ENCODE measurements at regions not wholly inside any gene's neighbourhood (a gene's known extent, or its start where the extent isn't known, plus 50 kb on each side); places are given as distances from the start of the nearest gene placed in this dataset.
"Not testable (repeated sequence)": the region's sequence is repeated elsewhere in the genome, so short reads cannot be mapped to it uniquely, and the experiment has no call there.

- TF ChIP-seq KDM1A (IDR thresholded peaks at IDR 0.05; ENCODE audit: borderline replicate concordance, low read length) (no peak), TAF1 (IDR thresholded peaks at IDR 0.05; ENCODE audit: low read depth, low read length) (no peak)
Measured at GRCh38 chr16:17038415-17038814, 432.3 kb downstream of the XYLT1 start (continued).

DNA sequence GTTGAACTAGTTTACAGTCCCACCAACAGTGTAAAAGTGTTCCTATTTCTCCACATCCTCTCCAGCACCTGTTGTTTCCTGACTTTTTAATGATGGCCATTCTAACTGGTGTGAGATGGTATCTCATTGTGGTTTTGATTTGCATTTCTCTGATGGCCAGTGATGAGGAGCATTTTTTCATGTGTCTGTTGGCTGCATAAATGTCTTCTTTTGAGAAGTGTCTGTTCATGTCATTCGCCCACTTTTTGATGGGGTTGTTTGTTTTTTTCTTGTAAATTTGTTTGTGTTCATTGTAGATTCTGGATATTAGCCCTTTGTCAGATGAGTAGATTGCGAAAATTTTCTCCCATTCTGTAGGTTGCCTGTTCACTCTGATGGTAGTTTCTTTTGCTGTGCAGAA lies 421.7 kb downstream of the XYLT1 start:
- H3K4me3 ChIP-seq (ENCODE audit: extremely low read depth in 1 of 4, insufficient read depth in 2 of 4, low read depth in 3 of 4, low read length in 4 of 4); H3K27ac ChIP-seq (ENCODE audit: low read depth, low read length); H4K91ac ChIP-seq (replicated peaks; ENCODE audit: insufficient read length, low read length); H3K4me2 ChIP-seq (ENCODE audit: insufficient read depth in 1 of 2, low read depth in 2 of 2, low read length in 2 of 2); H3K4ac ChIP-seq (replicated peaks; ENCODE audit: insufficient read length, low read depth, low read length); H3K27me3 ChIP-seq (replicated peaks in 1 of 4; ENCODE audit: control insufficient read depth in 3 of 4, extremely low read depth in 1 of 4, insufficient read depth in 3 of 4, low read length in 3 of 4); H2BK15ac ChIP-seq (ENCODE audit: low read length); FAIRE-seq; H2BK120ac ChIP-seq (replicated peaks; ENCODE audit: low read depth, low read length); H4K5ac ChIP-seq (ENCODE audit: insufficient read length, low read depth, low read length); H2AFZ ChIP-seq (ENCODE audit: low read length); DNase-seq (ENCODE audit: low read depth in 1 of 2, low spot score in 2 of 2); POLR2A ChIA-PET (ENCODE audit: partially characterized antibody); H3K4me1 ChIP-seq (replicated peaks in 1 of 4; ENCODE audit: control insufficient read depth in 3 of 4, insufficient read depth in 4 of 4, low read length in 3 of 4); H3K14ac ChIP-seq (ENCODE audit: insufficient read length); H3K9me3 ChIP-seq (ENCODE audit: insufficient read depth in 2 of 2, low read depth in 1 of 2, low read length in 1 of 2); H3K36me3 ChIP-seq (ENCODE audit: control insufficient read depth in 2 of 4, insufficient read depth in 4 of 4, low read length in 3 of 4); H3K23ac ChIP-seq (ENCODE audit: insufficient read length); H2BK12ac ChIP-seq (ENCODE audit: low read depth, low read length); H2AK5ac ChIP-seq (ENCODE audit: low read depth, low read length); H2BK5ac ChIP-seq (ENCODE audit: low read depth, low read length); H2BK20ac ChIP-seq (ENCODE audit: low read length); H3K56ac ChIP-seq (replicated peaks; ENCODE audit: insufficient read length, low read depth, low read length); H3K9ac ChIP-seq (replicated peaks in 1 of 4; ENCODE audit: extremely low read depth in 1 of 4, low read depth in 3 of 4, low read length in 3 of 4); H3K23me2 ChIP-seq (ENCODE audit: low read depth, low read length); CTCF ChIA-PET (ENCODE audit: partially characterized antibody); H3K79me2 ChIP-seq (ENCODE audit: control insufficient read depth in 1 of 2, insufficient read depth in 2 of 2, low read length in 2 of 2); H3K18ac ChIP-seq (ENCODE audit: extremely low read depth, low read length); H3K79me1 ChIP-seq (ENCODE audit: low read depth, low read length); H4K8ac ChIP-seq (ENCODE audit: extremely low read depth, insufficient read depth, low read length); H4K20me1 ChIP-seq (replicated peaks in 1 of 2; ENCODE audit: control insufficient read depth in 1 of 2, insufficient read depth in 2 of 2, low read length in 2 of 2): not testable (repeated sequence)
- WGBS, 2 experiments (ENCODE audit: extremely low coverage in 1 of 2, insufficient coverage in 1 of 2, insufficient read length in 1 of 2, insufficient replicate concordance in 2 of 2, low coverage in 1 of 2, low lambda C conversion rate in 2 of 2, missing lambda C conversion rate in 1 of 2) = 81% methylated on average over 2 of the region's 2 CpGs; no CpG with 5 or more reads in 1 of the 2 experiments

All from H1 (cell line).